Kidney (tissue), 13 donors: ENCODE measurements at regions not wholly inside any gene's neighbourhood (a gene's known extent, or its start where the extent isn't known, plus 50 kb on each side); places are given as distances from the start of the nearest gene placed in this dataset.

Experiments used
- DNase-seq, 5 donors: peaks; one replicate each; pipeline ENCODE4 v3.0.0-alpha.2; 2013 to 2020
- FAIRE-seq: peaks from 2 replicates; lab custom pipeline; 2012; peaks lifted over from hg19 to GRCh38; lab: Jason Lieb, UNC
- H3K27ac ChIP-seq, 2 donors: one replicate each; pipeline ENCODE4 v1.7.0; 2013; ENCODE audit warnings: low read depth in 2 of 2, low read length in 2 of 2, inconsistent platforms in 1 of 2
- H3K27me3 ChIP-seq: one replicate; pipeline ENCODE4 v1.7.1; 2013; ENCODE audit warnings: low read length, inconsistent platforms; ENCODE audit not compliant: control insufficient read depth, insufficient read depth
- H3K36me3 ChIP-seq, 3 donors: one replicate each; pipeline versions ENCODE4 v1.7.0 to v1.7.1; 2013; ENCODE audit warnings: low read length in 3 of 3, control low read depth in 1 of 3, inconsistent platforms in 1 of 3; ENCODE audit not compliant: insufficient read depth in 3 of 3, control insufficient read depth in 2 of 3
- H3K4me1 ChIP-seq, 3 donors: one replicate each; pipeline versions ENCODE4 v1.7.0 to v1.7.1; 2013; ENCODE audit warnings: low read length in 3 of 3, inconsistent platforms in 1 of 3, low read depth in 1 of 3; ENCODE audit not compliant: control insufficient read depth in 2 of 3, insufficient read depth in 2 of 3
- H3K4me3 ChIP-seq, 3 donors: one replicate each; pipeline versions ENCODE4 v1.7.0 to v1.8.1; 2013; ENCODE audit warnings: low read length in 3 of 3, control low read depth in 1 of 3, inconsistent platforms in 1 of 3
- H3K9ac ChIP-seq, 3 donors: one replicate each; pipeline versions ENCODE4 v1.7.0 to v1.7.1; 2013; ENCODE audit warnings: low read length in 3 of 3, control low read depth in 1 of 3, inconsistent platforms in 1 of 3
- H3K9me3 ChIP-seq, 3 donors: one replicate each; pipeline versions ENCODE4 v1.7.0 to v1.7.1; 2013; ENCODE audit warnings: low read length in 3 of 3, control low read depth in 1 of 3, inconsistent platforms in 1 of 3; ENCODE audit not compliant: control insufficient read depth in 2 of 3, insufficient read depth in 1 of 3
- CTCF ChIP-seq: IDR thresholded peaks from 3 replicates; pipeline ENCODE4 v1.5.1; 2012; ENCODE audit warnings: mild to moderate bottlenecking, moderate library complexity, borderline replicate concordance; ENCODE audit not compliant: insufficient read depth; ENCODE audit errors: extremely low read depth
- intact Hi-C: fragments of 100-400 bp; cut with DNase I; formaldehyde crosslinking; loops from one replicate; pipeline ENCODE4 v1.11.1; 2022
- donor health status: control.
- donor health status: control.
- donor health status: control.
- donor health status: control.
- donor health status: control.
- donor health status: DM: yes; HTN: yes; CAD: no.
- donor health status: Normal renal cell carcinoma (clear cell type).

- H3K9ac ChIP-seq: no peak overlapping the region
- FAIRE-seq (no peak), DNase-seq (no peak)
- H3K36me3 ChIP-seq: no peaks in the 10 kb centered on the region
- no peak for TF ChIP-seq CTCF
- H3K4me1 ChIP-seq: peaks cover 0 to 7% (median 3%) of the 10 kb centered on the region in 3 donors
- no peak overlapping the region for H3K27ac ChIP-seq
- H3K9me3 ChIP-seq: no peaks in the 10 kb centered on the region
- intact Hi-C loops: no loop called here
- H3K4me3 ChIP-seq: no peak overlapping the region
- H3K27me3 ChIP-seq: no peaks in the 10 kb centered on the region
Observed at GRCh38 chr11:11078344-11079086, 220.7 kb upstream of the ZBED5 start.

GRCh38 chr11:11077898-11078297 is 220.0 kb upstream of the ZBED5 start:
- no peaks in the 10 kb centered on the region for H3K27me3 ChIP-seq
- no peaks in the 10 kb centered on the region for H3K9me3 ChIP-seq
- H3K4me1 ChIP-seq: peaks cover 0 to 7% (median 3%) of the 10 kb centered on the region in 3 donors
- no peak overlapping the region for H3K27ac ChIP-seq
- H3K36me3 ChIP-seq: no peaks in the 10 kb centered on the region
- intact Hi-C loops: no loop called here
- FAIRE-seq: no peak
- DNase-seq: no peak
- no peak overlapping the region for H3K9ac ChIP-seq
- TF ChIP-seq CTCF: no peak
- H3K4me3 ChIP-seq: no peak overlapping the region

- no peak overlapping the region for H3K27ac ChIP-seq
- TF ChIP-seq CTCF: no peak
- DNase-seq: no peak
Observed at GRCh38 chr11:11076879-11077278, 219.0 kb upstream of the ZBED5 start.

GRCh38 chr11:11076276-11076675 is 218.4 kb upstream of the ZBED5 start:
- H3K9me3 ChIP-seq: no peaks in the 10 kb centered on the region
- H3K4me3 ChIP-seq: no peak overlapping the region
- no peaks in the 10 kb centered on the region for H3K36me3 ChIP-seq
- DNase-seq: no peak
- H3K4me1 ChIP-seq: peaks cover 0 to 6% (median 3%) of the 10 kb centered on the region in 3 donors
- no peak for FAIRE-seq
- H3K27me3 ChIP-seq: no peaks in the 10 kb centered on the region
- H3K9ac ChIP-seq: no peak overlapping the region
- intact Hi-C loops: no loop called here
- no peak for TF ChIP-seq CTCF
- H3K27ac ChIP-seq: no peak overlapping the region

More at GRCh38 chr11:11076879-11077278, 219.0 kb upstream of the ZBED5 start:
- H3K9ac ChIP-seq: no peak overlapping the region
- intact Hi-C loops: no loop called here
- no peaks in the 10 kb centered on the region for H3K36me3 ChIP-seq
- H3K9me3 ChIP-seq: no peaks in the 10 kb centered on the region
- no peak for FAIRE-seq
- no peak overlapping the region for H3K4me3 ChIP-seq
- no peaks in the 10 kb centered on the region for H3K27me3 ChIP-seq
- H3K4me1 ChIP-seq: peaks cover 0 to 7% (median 3%) of the 10 kb centered on the region in 3 donors
